Kidney (tissue), 13 donors: ENCODE measurements at regions not wholly inside any gene's neighbourhood (a gene's known extent, or its start where the extent isn't known, plus 50 kb on each side); places are given as distances from the start of the nearest gene placed in this dataset.

Experiments
- DNase-seq, 5 donors: peaks; one replicate each; pipeline ENCODE4 v3.0.0-alpha.2; 2013 to 2020
- FAIRE-seq: peaks from 2 replicates; lab custom pipeline; 2012; peaks lifted over from hg19 to GRCh38; lab: Jason Lieb, UNC
- H3K27ac ChIP-seq, 2 donors: one replicate each; pipeline ENCODE4 v1.7.0; 2013; ENCODE audit warnings: low read depth in 2 of 2, low read length in 2 of 2, inconsistent platforms in 1 of 2
- H3K27me3 ChIP-seq: one replicate; pipeline ENCODE4 v1.7.1; 2013; ENCODE audit warnings: low read length, inconsistent platforms; ENCODE audit not compliant: control insufficient read depth, insufficient read depth
- H3K36me3 ChIP-seq, 3 donors: one replicate each; pipeline versions ENCODE4 v1.7.0 to v1.7.1; 2013; ENCODE audit warnings: low read length in 3 of 3, control low read depth in 1 of 3, inconsistent platforms in 1 of 3; ENCODE audit not compliant: insufficient read depth in 3 of 3, control insufficient read depth in 2 of 3
- H3K4me1 ChIP-seq, 3 donors: one replicate each; pipeline versions ENCODE4 v1.7.0 to v1.7.1; 2013; ENCODE audit warnings: low read length in 3 of 3, inconsistent platforms in 1 of 3, low read depth in 1 of 3; ENCODE audit not compliant: control insufficient read depth in 2 of 3, insufficient read depth in 2 of 3
- H3K4me3 ChIP-seq, 3 donors: one replicate each; pipeline versions ENCODE4 v1.7.0 to v1.8.1; 2013; ENCODE audit warnings: low read length in 3 of 3, control low read depth in 1 of 3, inconsistent platforms in 1 of 3
- H3K9ac ChIP-seq, 3 donors: one replicate each; pipeline versions ENCODE4 v1.7.0 to v1.7.1; 2013; ENCODE audit warnings: low read length in 3 of 3, control low read depth in 1 of 3, inconsistent platforms in 1 of 3
- H3K9me3 ChIP-seq, 3 donors: one replicate each; pipeline versions ENCODE4 v1.7.0 to v1.7.1; 2013; ENCODE audit warnings: low read length in 3 of 3, control low read depth in 1 of 3, inconsistent platforms in 1 of 3; ENCODE audit not compliant: control insufficient read depth in 2 of 3, insufficient read depth in 1 of 3
- intact Hi-C: fragments of 100-400 bp; cut with DNase I; formaldehyde crosslinking; loops from one replicate; pipeline ENCODE4 v1.11.1; 2022
- TF ChIP-seq, protein P1 (sequence below): IDR thresholded peaks from 3 replicates; pipeline ENCODE4 v1.5.1; 2012; ENCODE audit warnings: mild to moderate bottlenecking, moderate library complexity, borderline replicate concordance; ENCODE audit not compliant: insufficient read depth; ENCODE audit errors: extremely low read depth
- donor health status: control.
- donor health status: control.
- donor health status: control.
- donor health status: control.
- donor health status: control.
- donor health status: DM: yes; HTN: yes; CAD: no.
- donor health status: Normal renal cell carcinoma (clear cell type).

- Histone ChIP-seq H3K27ac (no peak overlapping the region), H3K4me3 (no peak overlapping the region), H3K27me3 (no peaks in the 10 kb centered on the region), H3K4me1 (no peaks in the 10 kb centered on the region), H3K9ac (no peak overlapping the region), H3K9me3 (no peaks in the 10 kb centered on the region), H3K36me3 (no peaks in the 10 kb centered on the region)
- intact Hi-C loops: no loop called here
- peak in 1 of 5 donors; percentile 13 for DNase-seq
- no peak for FAIRE-seq
- TF ChIP-seq, protein P1, sequence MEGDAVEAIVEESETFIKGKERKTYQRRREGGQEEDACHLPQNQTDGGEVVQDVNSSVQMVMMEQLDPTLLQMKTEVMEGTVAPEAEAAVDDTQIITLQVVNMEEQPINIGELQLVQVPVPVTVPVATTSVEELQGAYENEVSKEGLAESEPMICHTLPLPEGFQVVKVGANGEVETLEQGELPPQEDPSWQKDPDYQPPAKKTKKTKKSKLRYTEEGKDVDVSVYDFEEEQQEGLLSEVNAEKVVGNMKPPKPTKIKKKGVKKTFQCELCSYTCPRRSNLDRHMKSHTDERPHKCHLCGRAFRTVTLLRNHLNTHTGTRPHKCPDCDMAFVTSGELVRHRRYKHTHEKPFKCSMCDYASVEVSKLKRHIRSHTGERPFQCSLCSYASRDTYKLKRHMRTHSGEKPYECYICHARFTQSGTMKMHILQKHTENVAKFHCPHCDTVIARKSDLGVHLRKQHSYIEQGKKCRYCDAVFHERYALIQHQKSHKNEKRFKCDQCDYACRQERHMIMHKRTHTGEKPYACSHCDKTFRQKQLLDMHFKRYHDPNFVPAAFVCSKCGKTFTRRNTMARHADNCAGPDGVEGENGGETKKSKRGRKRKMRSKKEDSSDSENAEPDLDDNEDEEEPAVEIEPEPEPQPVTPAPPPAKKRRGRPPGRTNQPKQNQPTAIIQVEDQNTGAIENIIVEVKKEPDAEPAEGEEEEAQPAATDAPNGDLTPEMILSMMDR: no peak
These were observed 414.6 kb downstream of the RFPL4B start for GRCh38 chr6:112761740-112762139.

- Histone ChIP-seq H3K27ac (no peak overlapping the region), H3K4me1 (no peaks in the 10 kb centered on the region), H3K9ac (no peak overlapping the region), H3K36me3 (no peaks in the 10 kb centered on the region), H3K4me3 (no peak overlapping the region), H3K9me3 (peaks cover 0 to 2% (median 0%) of the 10 kb centered on the region in 3 donors), H3K27me3 (no peaks in the 10 kb centered on the region)
- intact Hi-C loops: no loop called here
- TF ChIP-seq, protein P1: no peak
- peak in 2 of 5 donors; percentile 18 to 22 for DNase-seq
- FAIRE-seq: no peak
These were observed 417.2 kb downstream of the RFPL4B start for GRCh38 chr6:112764377-112764776.

DNA sequence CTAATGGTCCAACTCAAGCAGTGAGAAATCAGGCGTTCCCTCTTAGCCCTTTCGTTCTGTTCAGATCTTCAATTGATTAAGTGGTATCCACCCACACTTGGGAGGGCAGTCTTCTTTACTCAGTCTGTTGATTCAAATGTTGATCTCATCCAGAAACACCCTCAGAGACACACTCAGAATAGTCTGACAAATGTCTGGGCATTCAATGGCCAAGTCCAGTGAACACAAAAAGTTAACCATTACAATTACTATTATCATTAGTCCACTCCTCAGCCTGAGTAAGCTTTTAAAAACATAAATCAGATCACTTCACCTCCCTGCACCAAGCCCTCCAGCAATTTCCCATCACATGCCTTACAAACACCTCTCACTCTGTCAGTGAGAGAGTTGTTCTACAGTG, 423.2 kb downstream of the RFPL4B start:
- no peak overlapping the region for H3K4me3 ChIP-seq
- H3K36me3 ChIP-seq: no peaks in the 10 kb centered on the region
- no peaks in the 10 kb centered on the region for H3K4me1 ChIP-seq
- no peaks in the 10 kb centered on the region for H3K27me3 ChIP-seq
- TF ChIP-seq, protein P1: no peak
- FAIRE-seq (no peak), DNase-seq (peak in 2 of 5 donors; percentile 10 to 12)
- intact Hi-C loops: no loop called here
- peaks cover 0 to 2% (median 0%) of the 10 kb centered on the region in 3 donors for H3K9me3 ChIP-seq
- H3K27ac ChIP-seq: no peak overlapping the region
- no peak overlapping the region for H3K9ac ChIP-seq

DNA sequence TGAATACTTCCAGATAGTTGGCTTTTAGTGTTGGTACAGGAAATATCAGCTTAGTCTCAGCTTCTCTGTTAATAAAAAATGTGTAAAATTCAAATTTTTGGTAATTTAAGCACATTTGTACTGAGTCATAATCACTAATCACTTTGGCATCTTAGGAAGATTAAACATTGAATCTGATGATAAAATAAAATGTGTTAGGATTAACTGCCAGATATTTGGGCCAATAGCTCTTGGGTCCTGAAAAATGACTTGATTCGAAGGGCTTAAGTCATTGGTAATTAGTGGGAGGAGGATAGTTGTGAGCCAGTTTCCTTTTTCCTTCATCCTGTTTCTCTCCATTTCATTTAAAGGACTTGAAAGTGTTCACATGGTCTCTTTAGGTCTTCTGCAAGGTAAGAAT, 426.1 kb downstream of the RFPL4B start:
- FAIRE-seq (no peak), DNase-seq (no peak)
- no peak overlapping the region for H3K27ac ChIP-seq
- H3K4me3 ChIP-seq: no peak overlapping the region
- H3K4me1 ChIP-seq: no peaks in the 10 kb centered on the region
- H3K9ac ChIP-seq: no peak overlapping the region
- TF ChIP-seq, protein P1: no peak
- no peaks in the 10 kb centered on the region for H3K27me3 ChIP-seq
- H3K36me3 ChIP-seq: no peaks in the 10 kb centered on the region
- peaks cover 0 to under 1% (median 0%) of the 10 kb centered on the region in 3 donors for H3K9me3 ChIP-seq
- intact Hi-C loops: no loop called here
